ENCODE measurements at regions not wholly inside any gene's neighbourhood (a gene's known extent, or its start where the extent isn't known, plus 50 kb on each side); places are given as distances from the start of the nearest gene placed in this dataset.
"Not testable (repeated sequence)": the region's sequence is repeated elsewhere in the genome, so short reads cannot be mapped to it uniquely, and the experiment has no call there.

GRCh38 chr21:14008436-14008835, 202.3 kb downstream of the LIPI start:
- DNase-seq, ATAC-seq: not testable (repeated sequence)

- ATAC-seq, DNase-seq: not testable (repeated sequence)
Measured at GRCh38 chr21:14008006-14008405, 202.7 kb downstream of the LIPI start.

- not testable (repeated sequence) for ATAC-seq, DNase-seq
Measured at GRCh38 chr21:14006144-14006543, 204.6 kb downstream of the LIPI start.

- ATAC-seq, result not testable (repeated sequence)
Measured at GRCh38 chr21:13986996-13987958, 223.5 kb downstream of the LIPI start.

GRCh38 chr21:13985865-13986863, 224.6 kb downstream of the LIPI start:
- ATAC-seq, result peak; percentile 20
- DNase-seq, result not testable (repeated sequence)

More at GRCh38 chr21:13986996-13987958, 223.5 kb downstream of the LIPI start:
- DNase-seq, result not testable (repeated sequence)

GRCh38 chr21:13985137-13985864, 225.5 kb downstream of the LIPI start:
- peak; percentile 14 for ATAC-seq
- not testable (repeated sequence) for DNase-seq

GRCh38 chr21:13984728-13985127, 226.0 kb downstream of the LIPI start:
- not testable (repeated sequence) for ATAC-seq, DNase-seq

- DNase-seq, ATAC-seq: not testable (repeated sequence)
Measured at GRCh38 chr21:13981176-13982087, 229.3 kb downstream of the LIPI start.

- peak; percentile 17 for DNase-seq
Measured at GRCh38 chr21:13980115-13980662, 230.6 kb downstream of the LIPI start.

GRCh38 chr21:13979608-13980007, 231.1 kb downstream of the LIPI start:
- not testable (repeated sequence) for ATAC-seq, DNase-seq

More at GRCh38 chr21:13980115-13980662, 230.6 kb downstream of the LIPI start:
- peak; percentile 78 for ATAC-seq

GRCh38 chr21:13974582-13974981, 236.2 kb downstream of the LIPI start:
- ATAC-seq, DNase-seq: not testable (repeated sequence)

- DNase-seq, ATAC-seq: not testable (repeated sequence)
Measured at GRCh38 chr21:13969853-13970252, 240.9 kb downstream of the LIPI start.

GRCh38 chr21:13969002-13969401, 241.8 kb downstream of the LIPI start:
- ATAC-seq, DNase-seq: not testable (repeated sequence)

GRCh38 chr21:13963259-13963658, 247.5 kb downstream of the LIPI start:
- DNase-seq, ATAC-seq: not testable (repeated sequence)

- DNase-seq, result no peak
- no peak for ATAC-seq
Measured at GRCh38 chr21:13937236-13937635, 273.5 kb downstream of the LIPI start.

- not testable (repeated sequence) for DNase-seq, ATAC-seq
Measured at GRCh38 chr21:13936033-13936937, 274.5 kb downstream of the LIPI start.

GRCh38 chr21:13935396-13936032, 275.2 kb downstream of the LIPI start:
- DNase-seq, ATAC-seq: not testable (repeated sequence)

- not testable (repeated sequence) for DNase-seq, ATAC-seq
Measured at GRCh38 chr21:13934887-13935342, 275.8 kb downstream of the LIPI start.

Measured in stimulated activated naive CD8-positive, alpha-beta T cell treated with anti-CD3 and anti-CD28 coated beads, Interleukin-15, Interleukin-2, amounts not matched to agents 100 U/mL and 50 U/mL, for 24 hours (primary cell).